ENCODE measurements at regions not wholly inside any gene's neighbourhood (a gene's known extent, or its start where the extent isn't known, plus 50 kb on each side); places are given as distances from the start of the nearest gene placed in this dataset.
"Not testable (repeated sequence)": the region's sequence is repeated elsewhere in the genome, so short reads cannot be mapped to it uniquely, and the experiment has no call there.

- no peak for DNase-seq (ENCODE audit: low spot score)
Observed at GRCh38 chr18:67455890-67456501, 60.5 kb downstream of the DSEL start.

GRCh38 chr18:67453901-67454300 lies 62.6 kb downstream of the DSEL start:
- no peak for DNase-seq (ENCODE audit: low spot score)

GRCh38 chr18:67451960-67452359 lies 64.6 kb downstream of the DSEL start:
- no peak for DNase-seq (ENCODE audit: low spot score)

GRCh38 chr18:67451101-67451500 lies 65.4 kb downstream of the DSEL start:
- not testable (repeated sequence) for DNase-seq (ENCODE audit: low spot score)

GRCh38 chr18:67433971-67434370 lies 82.5 kb downstream of the DSEL start:
- no peak for DNase-seq (ENCODE audit: low spot score)

GRCh38 chr18:67432806-67433205 lies 83.7 kb downstream of the DSEL start:
- DNase-seq (ENCODE audit: low spot score): no peak

- no peak for DNase-seq (ENCODE audit: low spot score)
Observed at GRCh38 chr18:67428805-67429204, 87.7 kb downstream of the DSEL start.

GRCh38 chr18:67428158-67428557 lies 88.4 kb downstream of the DSEL start:
- DNase-seq (ENCODE audit: low spot score): no peak

- DNase-seq (ENCODE audit: low spot score): no peak
Observed at GRCh38 chr18:67426486-67426885, 90.0 kb downstream of the DSEL start.

- no peak for DNase-seq (ENCODE audit: low spot score)
Observed at GRCh38 chr18:67425672-67426071, 90.8 kb downstream of the DSEL start.

GRCh38 chr18:67421651-67422050 lies 94.9 kb downstream of the DSEL start:
- DNase-seq (ENCODE audit: low spot score): no peak

GRCh38 chr18:67417864-67418523 lies 98.5 kb downstream of the DSEL start:
- no peak for DNase-seq (ENCODE audit: low spot score)

GRCh38 chr18:67411116-67411515 lies 105.4 kb downstream of the DSEL start:
- no peak for DNase-seq (ENCODE audit: low spot score)

- no peak for DNase-seq (ENCODE audit: low spot score)
Observed at GRCh38 chr18:67410075-67411070, 106.1 kb downstream of the DSEL start.

- no peak for DNase-seq (ENCODE audit: low spot score)
Observed at GRCh38 chr18:67408240-67408639, 108.3 kb downstream of the DSEL start.

- no peak for DNase-seq (ENCODE audit: low spot score)
Observed at GRCh38 chr18:67406714-67407113, 109.8 kb downstream of the DSEL start.

- no peak for DNase-seq (ENCODE audit: low spot score)
Observed at GRCh38 chr18:67402543-67402942, 114.0 kb downstream of the DSEL start.

GRCh38 chr18:67400502-67401117 lies 115.9 kb downstream of the DSEL start:
- DNase-seq (ENCODE audit: low spot score): no peak

- DNase-seq (ENCODE audit: low spot score): no peak
Observed at GRCh38 chr18:67386032-67386431, 130.5 kb downstream of the DSEL start.

- no peak for DNase-seq (ENCODE audit: low spot score)
Observed at GRCh38 chr18:67385455-67385854, 131.1 kb downstream of the DSEL start.

GRCh38 chr18:67384057-67384456 lies 132.5 kb downstream of the DSEL start:
- not testable (repeated sequence) for DNase-seq (ENCODE audit: low spot score)

- no peak for DNase-seq (ENCODE audit: low spot score)
Observed at GRCh38 chr18:67381608-67382150, 134.8 kb downstream of the DSEL start.

Data from germinal center (tissue), 1 donor.